DOHH2 (cell line): ENCODE measurements at regions not wholly inside any gene's neighbourhood (a gene's known extent, or its start where the extent isn't known, plus 50 kb on each side); places are given as distances from the start of the nearest gene placed in this dataset.

ENCODE experiments used
- H3F3A ChIP-seq: fragments of 200-600 bp; sonication (generic), shearing (Covaris generic); 2 replicates; pipeline ENCODE4 v1.6.0; 2016; ENCODE audit warnings: antibody characterized with exemption, mild to moderate bottlenecking; ENCODE audit not compliant: control insufficient read depth, insufficient read depth
- H3K27ac ChIP-seq: fragments of 200-600 bp; sonication (generic); 2 replicates; pipeline ENCODE4 v1.5.1; 2014; ENCODE audit warnings: low read depth, mild to moderate bottlenecking, low read length, moderate library complexity
- H3K27me3 ChIP-seq: fragments of 200-600 bp; sonication (generic); 2 replicates; pipeline ENCODE4 v1.6.1; 2014; ENCODE audit warnings: mild to moderate bottlenecking, low read length, mixed read lengths; ENCODE audit not compliant: control insufficient read depth
- H3K36me3 ChIP-seq: fragments of 200-600 bp; sonication (generic); 2 replicates; pipeline ENCODE4 v1.6.1; 2014; ENCODE audit warnings: mild to moderate bottlenecking, low read length, moderate library complexity, mixed read lengths; ENCODE audit not compliant: control insufficient read depth
- H3K4me1 ChIP-seq: fragments of 200-600 bp; sonication (generic); 2 replicates; pipeline ENCODE4 v1.6.1; 2014; ENCODE audit warnings: mild to moderate bottlenecking, low read length, mixed read lengths; ENCODE audit not compliant: control insufficient read depth
- H3K4me2 ChIP-seq: fragments of 200-600 bp; sonication (generic); 2 replicates; pipeline ENCODE4 v1.6.0; 2014; ENCODE audit warnings: mild to moderate bottlenecking, low read length, moderate library complexity
- H3K4me3 ChIP-seq: fragments of 200-600 bp; sonication (generic); 2 replicates; pipeline ENCODE4 v1.5.1; 2014; ENCODE audit warnings: mild to moderate bottlenecking, low read length, mixed read lengths
- H3K79me2 ChIP-seq: fragments of 200-600 bp; sonication (generic); 2 replicates; pipeline ENCODE4 v1.6.1; 2014; ENCODE audit warnings: mild to moderate bottlenecking, low read length, mixed read lengths; ENCODE audit not compliant: control insufficient read depth
- H3K9me2 ChIP-seq: fragments of 200-600 bp; sonication (generic); replicated peaks from 2 replicates; pipeline ENCODE4 v1.6.1; 2014; ENCODE audit warnings: mild to moderate bottlenecking, low read length, mixed read lengths; ENCODE audit not compliant: control insufficient read depth
- H3K9me3 ChIP-seq: fragments of 200-600 bp; sonication (generic); 2 replicates; pipeline ENCODE4 v1.6.1; 2014; ENCODE audit warnings: antibody characterized with exemption, low read length, mixed read lengths; ENCODE audit not compliant: control insufficient read depth, insufficient read depth
- H4K20me1 ChIP-seq: fragments of 200-600 bp; sonication (generic); 2 replicates; pipeline ENCODE4 v1.6.0; 2014; ENCODE audit warnings: low read depth, mild to moderate bottlenecking, antibody characterized with exemption, low read length, moderate library complexity; ENCODE audit not compliant: control insufficient read depth, insufficient read depth
- CTCF ChIP-seq: fragments of 200-600 bp; sonication (generic); IDR thresholded peaks from one replicate; pipeline ENCODE4 v1.5.1; 2014; ENCODE audit warnings: antibody characterized with exemption, mild to moderate bottlenecking, low read depth, low read length; ENCODE audit not compliant: poor library complexity, severe bottlenecking
- EZH2phosphoT487 ChIP-seq: fragments of 200-600 bp; sonication (generic); IDR thresholded peaks from 2 replicates; pipeline ENCODE4 v1.6.1; 2017; ENCODE audit warnings: borderline replicate concordance, mild to moderate bottlenecking, antibody characterized with exemption, low read length, moderate library complexity, mixed read lengths

DNA sequence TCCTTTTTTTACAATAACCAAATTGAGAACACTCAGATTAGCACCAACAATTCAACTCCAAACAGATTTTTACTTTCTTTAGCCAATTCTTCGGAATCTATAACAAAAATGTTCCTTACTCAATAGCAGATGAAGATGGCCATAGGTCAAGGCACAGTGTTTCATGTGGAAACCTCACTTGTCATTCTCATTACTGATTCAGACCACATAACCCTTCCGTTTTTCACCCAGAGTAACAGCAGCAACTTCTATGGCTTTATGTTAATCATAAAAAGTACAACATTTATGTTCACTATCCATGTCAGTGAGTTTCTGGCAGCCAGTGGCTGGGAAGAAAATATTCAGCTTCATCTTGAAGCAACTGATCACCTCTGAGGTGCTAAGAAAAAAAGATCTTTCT lies 358.3 kb upstream of the TECRL start:
- H4K20me1 ChIP-seq: no peaks in the 10 kb centered on the region
- no peaks in the 10 kb centered on the region for H3K36me3 ChIP-seq
- H3K9me2 ChIP-seq: no peaks in the 10 kb centered on the region
- no peak overlapping the region for H3K27ac ChIP-seq
- H3K9me3 ChIP-seq: no peaks in the 10 kb centered on the region
- H3K27me3 ChIP-seq: no peaks in the 10 kb centered on the region
- no peak overlapping the region for H3K4me3 ChIP-seq
- no peaks in the 10 kb centered on the region for H3K79me2 ChIP-seq
- H3F3A ChIP-seq: no peaks in the 10 kb centered on the region
- no peak overlapping the region for H3K4me2 ChIP-seq
- TF ChIP-seq CTCF: no peak
- H3K4me1 ChIP-seq: no peaks in the 10 kb centered on the region

GRCh38 chr4:64766565-64766964 lies 357.3 kb upstream of the TECRL start:
- no peak for TF ChIP-seq EZH2phosphoT487
- TF ChIP-seq CTCF: no peak
- no peak overlapping the region for H3K4me2 ChIP-seq

GRCh38 chr4:64756016-64756415 lies 346.8 kb upstream of the TECRL start:
- H3K4me1 ChIP-seq: no peaks in the 10 kb centered on the region
- no peaks in the 10 kb centered on the region for H4K20me1 ChIP-seq
- H3K4me2 ChIP-seq: no peak overlapping the region
- H3F3A ChIP-seq: no peaks in the 10 kb centered on the region
- H3K36me3 ChIP-seq: no peaks in the 10 kb centered on the region
- H3K4me3 ChIP-seq: no peak overlapping the region
- H3K9me3 ChIP-seq: no peaks in the 10 kb centered on the region
- TF ChIP-seq EZH2phosphoT487 (no peak), CTCF (no peak)
- no peak overlapping the region for H3K27ac ChIP-seq
- no peaks in the 10 kb centered on the region for H3K79me2 ChIP-seq
- no peaks in the 10 kb centered on the region for H3K27me3 ChIP-seq
- H3K9me2 ChIP-seq: no peaks in the 10 kb centered on the region

More at GRCh38 chr4:64766565-64766964, 357.3 kb upstream of the TECRL start:
- Histone ChIP-seq H3K4me1 (no peaks in the 10 kb centered on the region), H3K9me2 (no peaks in the 10 kb centered on the region), H3K79me2 (no peaks in the 10 kb centered on the region), H3K4me3 (no peak overlapping the region), H3K36me3 (no peaks in the 10 kb centered on the region), H3K27ac (no peak overlapping the region), H3F3A (no peaks in the 10 kb centered on the region), H4K20me1 (no peaks in the 10 kb centered on the region), H3K9me3 (no peaks in the 10 kb centered on the region), H3K27me3 (no peaks in the 10 kb centered on the region)
